Esophagus (tissue), 2 donors: ENCODE measurements at regions not wholly inside any gene's neighbourhood (a gene's known extent, or its start where the extent isn't known, plus 50 kb on each side); places are given as distances from the start of the nearest gene placed in this dataset.
"Not testable (repeated sequence)": the region's sequence is repeated elsewhere in the genome, so short reads cannot be mapped to it uniquely, and the experiment has no call there.

ENCODE experiments used
- H3K27ac ChIP-seq, 2 donors: one replicate each; pipeline ENCODE4 v1.5.1; 2013; ENCODE audit warnings: low read depth in 2 of 2, mild to moderate bottlenecking in 2 of 2, inconsistent platforms in 1 of 2, low read length in 1 of 2, moderate library complexity in 1 of 2
- H3K27me3 ChIP-seq, 2 donors: one replicate each; pipeline ENCODE4 v1.6.1; 2013; ENCODE audit warnings: low read length in 2 of 2, control low read depth in 1 of 2, mild to moderate bottlenecking in 1 of 2; ENCODE audit not compliant: insufficient read depth in 2 of 2, control insufficient read depth in 1 of 2
- H3K36me3 ChIP-seq, 2 donors: one replicate each; pipeline ENCODE4 v1.6.1; 2013; ENCODE audit warnings: low read length in 1 of 2; ENCODE audit not compliant: control insufficient read depth in 2 of 2, insufficient read depth in 2 of 2
- H3K4me1 ChIP-seq, 2 donors: one replicate each; pipeline ENCODE4 v1.6.1; 2013; ENCODE audit warnings: low read length in 1 of 2; ENCODE audit not compliant: control insufficient read depth in 2 of 2, insufficient read depth in 2 of 2
- H3K4me3 ChIP-seq, 2 donors: one replicate each; pipeline ENCODE4 v1.5.1; 2013; ENCODE audit warnings: low read length in 2 of 2, mild to moderate bottlenecking in 2 of 2, low read depth in 1 of 2, moderate library complexity in 1 of 2
- H3K9me3 ChIP-seq, 2 donors: one replicate each; pipeline ENCODE4 v1.6.1; 2013; ENCODE audit warnings: mild to moderate bottlenecking in 2 of 2, low read depth in 1 of 2, low read length in 1 of 2, moderate library complexity in 1 of 2; ENCODE audit not compliant: control insufficient read depth in 2 of 2, insufficient read depth in 1 of 2
- WGBS, 2 donors: extraction: QIAGEN DNeasy Blood & Tissue Kit; methylation state at CpG; one replicate each; pipeline ENCODE4 v1.1.7; 2013; 5-methylcytosine and 5-hydroxymethylcytosine counted together
- donor health status: healthy with polysubstance abuse.
- donor health status: Bipolar disorder and iron deficiency.

DNA sequence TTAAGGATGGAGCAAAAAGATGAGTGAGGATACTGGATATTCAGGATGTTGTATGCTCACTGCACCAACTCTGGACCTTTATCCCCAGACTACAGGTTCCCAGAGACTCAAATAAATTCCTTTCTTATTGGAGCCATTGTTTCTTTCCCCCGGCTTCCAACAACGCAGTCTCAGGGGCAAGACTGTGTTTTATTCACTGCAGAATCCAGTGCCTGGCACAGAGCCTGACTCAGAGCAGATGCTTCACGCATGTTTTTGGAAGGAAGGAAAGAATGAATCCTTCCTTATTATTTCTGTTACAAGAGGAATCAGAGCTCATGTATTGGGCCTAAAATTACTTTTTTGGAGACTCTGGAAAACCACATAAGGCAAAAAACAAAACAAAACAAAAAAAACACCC, 96.0 kb upstream of the VGLL4 start:
- no peaks in the 10 kb centered on the region for H3K27me3 ChIP-seq
- no peaks in the 10 kb centered on the region for H3K9me3 ChIP-seq
- no peak overlapping the region for H3K27ac ChIP-seq
- WGBS, 2 donors: 63 to 75% methylated on average over 3 of the region's 3 CpGs
- H3K4me3 ChIP-seq: no peak overlapping the region
- no peaks in the 10 kb centered on the region for H3K4me1 ChIP-seq
- no peaks in the 10 kb centered on the region for H3K36me3 ChIP-seq

GRCh38 chr3:11739123-11739522, 95.4 kb upstream of the VGLL4 start:
- Histone ChIP-seq H3K27ac (no peak overlapping the region), H3K36me3 (no peaks in the 10 kb centered on the region), H3K4me3 (no peak overlapping the region), H3K4me1 (no peaks in the 10 kb centered on the region), H3K27me3 (no peaks in the 10 kb centered on the region), H3K9me3 (no peaks in the 10 kb centered on the region)
- 62 to 77% methylated on average over 2 of the region's 2 CpGs for WGBS, 2 donors

GRCh38 chr3:11737742-11738141, 94.0 kb upstream of the VGLL4 start:
- no peaks in the 10 kb centered on the region for H3K36me3 ChIP-seq
- no peaks in the 10 kb centered on the region for H3K27me3 ChIP-seq
- no peaks in the 10 kb centered on the region for H3K4me1 ChIP-seq
- WGBS, 2 donors: 77 to 85% methylated on average over 7 of the region's 7 CpGs
- no peaks in the 10 kb centered on the region for H3K9me3 ChIP-seq
- no peak overlapping the region for H3K4me3 ChIP-seq
- no peak overlapping the region for H3K27ac ChIP-seq

GRCh38 chr3:11736136-11736833, 92.6 kb upstream of the VGLL4 start:
- Histone ChIP-seq H3K36me3 (no peaks in the 10 kb centered on the region), H3K9me3 (no peaks in the 10 kb centered on the region), H3K4me3 (no peak overlapping the region), H3K27me3 (no peaks in the 10 kb centered on the region), H3K4me1 (no peaks in the 10 kb centered on the region), H3K27ac (no peak overlapping the region)
- 76 to 80% methylated on average over 9 of the region's 9 CpGs for WGBS, 2 donors

DNA sequence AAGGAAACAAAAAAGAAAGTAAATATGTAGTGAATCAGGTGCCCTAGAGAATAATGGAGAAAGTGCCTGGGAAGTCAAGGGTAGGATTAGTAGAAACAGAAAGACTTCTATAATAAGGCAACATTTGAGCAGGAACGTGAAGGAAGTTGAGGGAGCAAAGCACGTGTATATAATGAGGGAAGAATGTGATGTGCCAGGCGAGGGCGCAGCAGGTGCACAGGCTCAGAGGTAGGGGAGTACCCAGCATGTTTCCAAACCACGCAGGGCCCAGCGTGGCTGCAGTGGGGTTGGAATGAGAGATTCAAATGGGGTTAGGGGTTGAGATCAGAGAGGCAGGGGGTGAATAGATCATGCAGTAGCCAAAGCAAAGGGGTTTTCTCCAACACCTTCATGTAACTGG, 91.9 kb upstream of the VGLL4 start:
- H3K36me3 ChIP-seq: no peaks in the 10 kb centered on the region
- no peak overlapping the region for H3K4me3 ChIP-seq
- WGBS, 2 donors: 50 to 53% methylated on average over 6 of the region's 6 CpGs
- H3K27ac ChIP-seq: no peak overlapping the region
- H3K4me1 ChIP-seq: no peaks in the 10 kb centered on the region
- no peaks in the 10 kb centered on the region for H3K9me3 ChIP-seq
- H3K27me3 ChIP-seq: no peaks in the 10 kb centered on the region

GRCh38 chr3:11735111-11735510, 91.4 kb upstream of the VGLL4 start:
- WGBS, 2 donors: 94 to 98% methylated on average over 4 of the region's 4 CpGs
- H3K27ac ChIP-seq, H3K4me1 ChIP-seq, H3K9me3 ChIP-seq, H3K27me3 ChIP-seq, H3K36me3 ChIP-seq, H3K4me3 ChIP-seq: not testable (repeated sequence)

DNA sequence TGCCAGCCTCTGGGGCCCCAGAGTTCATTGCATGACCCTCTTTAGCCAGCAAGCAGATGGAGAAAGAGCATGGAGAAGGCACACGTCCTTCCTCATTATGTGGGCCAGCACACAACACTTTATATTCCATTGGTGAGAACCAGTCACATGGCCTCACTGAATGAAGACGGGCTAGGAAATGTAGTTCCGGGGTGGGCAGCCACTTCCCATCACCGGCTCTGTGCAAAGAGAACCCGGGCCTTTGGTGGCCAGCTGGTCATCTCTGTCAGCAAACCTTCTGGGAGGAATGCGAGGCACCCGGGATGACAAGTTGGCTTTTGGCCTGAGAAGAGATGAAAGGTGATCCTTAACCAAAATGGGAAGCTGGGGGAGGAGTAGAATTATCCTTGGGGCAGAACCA, 90.2 kb upstream of the VGLL4 start:
- Histone ChIP-seq H3K27me3 (no peaks in the 10 kb centered on the region), H3K27ac (no peak overlapping the region), H3K4me1 (no peaks in the 10 kb centered on the region), H3K4me3 (no peak overlapping the region), H3K36me3 (no peaks in the 10 kb centered on the region), H3K9me3 (no peaks in the 10 kb centered on the region)
- 85 to 86% methylated on average over 7 of the region's 7 CpGs for WGBS, 2 donors

DNA sequence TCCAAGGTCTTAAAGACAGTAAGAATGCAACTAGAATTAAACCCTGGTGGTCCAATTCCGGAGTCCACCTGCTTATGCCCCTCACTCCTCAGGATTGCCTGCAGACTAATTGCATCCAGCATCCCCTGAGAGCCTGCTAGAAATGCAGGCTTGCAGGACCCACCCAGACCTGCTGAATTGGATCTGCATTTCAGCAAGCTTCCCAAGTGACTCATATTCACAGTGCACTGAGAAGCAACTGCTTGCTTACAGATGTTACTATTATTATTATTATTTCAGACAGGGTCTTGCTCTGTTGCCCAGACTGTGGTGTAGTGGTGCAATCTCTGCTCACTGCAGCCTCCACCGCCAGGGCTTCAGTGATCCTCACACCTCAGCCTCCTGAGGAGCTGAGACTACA, 83.5 kb upstream of the VGLL4 start:
- no peaks in the 10 kb centered on the region for H3K9me3 ChIP-seq
- H3K4me3 ChIP-seq: no peak overlapping the region
- no peaks in the 10 kb centered on the region for H3K36me3 ChIP-seq
- H3K4me1 ChIP-seq: no peaks in the 10 kb centered on the region
- H3K27ac ChIP-seq: no peak overlapping the region
- H3K27me3 ChIP-seq: no peaks in the 10 kb centered on the region
- WGBS, 2 donors: 93 to 96% methylated on average over 2 of the region's 2 CpGs

- H3K27me3 ChIP-seq: no peaks in the 10 kb centered on the region
- no peaks in the 10 kb centered on the region for H3K9me3 ChIP-seq
- H3K4me3 ChIP-seq: no peak overlapping the region
- no peaks in the 10 kb centered on the region for H3K4me1 ChIP-seq
- WGBS, 2 donors: 67 to 71% methylated on average over 3 of the region's 3 CpGs
- no peaks in the 10 kb centered on the region for H3K36me3 ChIP-seq
- H3K27ac ChIP-seq: no peak overlapping the region
Measured at GRCh38 chr3:11726146-11726545, 82.4 kb upstream of the VGLL4 start.

DNA sequence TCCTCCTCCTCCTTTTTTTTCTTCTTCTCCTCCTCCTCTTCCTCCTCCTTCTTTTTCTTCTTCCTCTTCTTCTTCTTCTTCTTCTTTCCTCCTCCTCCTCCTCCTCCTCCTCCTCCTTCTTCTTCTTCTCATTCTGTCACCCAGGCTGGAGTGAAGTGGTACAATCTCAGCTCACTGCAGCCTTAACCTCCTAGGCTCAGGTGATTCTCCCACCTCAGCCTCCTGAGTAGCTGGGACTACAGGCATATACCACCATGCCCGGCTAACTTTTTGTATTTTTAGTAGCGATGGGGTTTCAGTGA, 81.6 kb upstream of the VGLL4 start:
- H3K4me1 ChIP-seq, H3K4me3 ChIP-seq, H3K27ac ChIP-seq, H3K9me3 ChIP-seq, H3K36me3 ChIP-seq, H3K27me3 ChIP-seq: not testable (repeated sequence)
- 95 to 98% methylated on average over 2 of the region's 2 CpGs for WGBS, 2 donors
